Islet of Langerhans (tissue), 1 donor: ENCODE measurements at regions not wholly inside any gene's neighbourhood (a gene's known extent, or its start where the extent isn't known, plus 50 kb on each side); places are given as distances from the start of the nearest gene placed in this dataset.
"Not testable (repeated sequence)": the region's sequence is repeated elsewhere in the genome, so short reads cannot be mapped to it uniquely, and the experiment has no call there.

Source experiments
- FAIRE-seq: peaks from one replicate; lab custom pipeline; 2011; peaks lifted over from hg19 to GRCh38; lab: Jason Lieb, UNC

GRCh38 chr11:33461369-33462125 lies 204.4 kb downstream of the HIPK3 start:
- FAIRE-seq, result no peak

- no peak for FAIRE-seq
Measured at GRCh38 chr11:33457948-33458347, 200.8 kb downstream of the HIPK3 start.

- FAIRE-seq, result no peak
Measured at GRCh38 chr11:33455867-33456463, 198.8 kb downstream of the HIPK3 start.

GRCh38 chr11:33454264-33454663 lies 197.1 kb downstream of the HIPK3 start:
- FAIRE-seq, result no peak

- no peak for FAIRE-seq
Measured at GRCh38 chr11:33452836-33453624, 195.8 kb downstream of the HIPK3 start.

GRCh38 chr11:33451364-33451763 lies 194.2 kb downstream of the HIPK3 start:
- no peak for FAIRE-seq

- no peak for FAIRE-seq
Measured at GRCh38 chr11:33449798-33450197, 192.6 kb downstream of the HIPK3 start.

- no peak for FAIRE-seq
Measured at GRCh38 chr11:33448461-33449130, 191.4 kb downstream of the HIPK3 start.

- no peak for FAIRE-seq
Measured at GRCh38 chr11:33445761-33446161, 188.6 kb downstream of the HIPK3 start.

GRCh38 chr11:33444835-33445594 lies 187.8 kb downstream of the HIPK3 start:
- no peak for FAIRE-seq

GRCh38 chr11:33443684-33444083 lies 186.5 kb downstream of the HIPK3 start:
- no peak for FAIRE-seq

GRCh38 chr11:33438301-33438700 lies 181.1 kb downstream of the HIPK3 start:
- FAIRE-seq, result no peak

- no peak for FAIRE-seq
Measured at GRCh38 chr11:33437529-33437928, 180.3 kb downstream of the HIPK3 start.

- FAIRE-seq, result no peak
Measured at GRCh38 chr11:33435216-33435615, 178.0 kb downstream of the HIPK3 start.

GRCh38 chr11:33434294-33434693 lies 177.1 kb downstream of the HIPK3 start:
- no peak for FAIRE-seq

- FAIRE-seq, result not testable (repeated sequence)
Measured at GRCh38 chr11:33428435-33428834, 171.3 kb downstream of the HIPK3 start.

GRCh38 chr11:33420959-33421566 lies 163.9 kb downstream of the HIPK3 start:
- FAIRE-seq, result no peak

- no peak for FAIRE-seq
Measured at GRCh38 chr11:33419924-33420323, 162.7 kb downstream of the HIPK3 start.

- FAIRE-seq, result no peak
Measured at GRCh38 chr11:33417121-33417520, 159.9 kb downstream of the HIPK3 start.

GRCh38 chr11:33413301-33413700 lies 156.1 kb downstream of the HIPK3 start:
- no peak for FAIRE-seq

GRCh38 chr11:33412241-33412640 lies 155.1 kb downstream of the HIPK3 start:
- no peak for FAIRE-seq
